ENCODE measurements at regions not wholly inside any gene's neighbourhood (a gene's known extent, or its start where the extent isn't known, plus 50 kb on each side); places are given as distances from the start of the nearest gene placed in this dataset.

- TF ChIP-seq GATA2 (IDR thresholded peaks at IDR 0.05; ENCODE audit: low read depth, low read length) (no peak), GATA3 (IDR thresholded peaks at IDR 0.05; ENCODE audit: low read depth, low read length) (no peak)
Measured at GRCh38 chr2:151097128-151097527, 164.5 kb downstream of the RBM43 start.

Measured in SH-SY5Y (cell line).